ENCODE measurements at regions not wholly inside any gene's neighbourhood (a gene's known extent, or its start where the extent isn't known, plus 50 kb on each side); places are given as distances from the start of the nearest gene placed in this dataset.

GRCh38 chr2:212926940-212927339 is 224.5 kb downstream of the IKZF2 start:
- Mint-ChIP-seq H3K27me3 (no peaks in the 10 kb centered on the region), H3K4me3 (no peak overlapping the region), H3K4me1 (ENCODE audit: low read depth in 2 of 2) (peaks cover 0 to 4% of the 10 kb centered on the region in 2 donors), H3K27ac (no peak overlapping the region), H3K9me3 (peaks cover 0 to 3% of the 10 kb centered on the region in 2 donors), H3K36me3 (ENCODE audit: insufficient read depth) (no peaks in the 10 kb centered on the region)
- DNase-seq (no peak), ATAC-seq (replicated peaks) (no peak)

GRCh38 chr2:212923393-212923792 is 228.0 kb downstream of the IKZF2 start:
- H3K4me1 Mint-ChIP-seq (ENCODE audit: low read depth in 2 of 2): peaks cover 0 to 4% of the 10 kb centered on the region in 2 donors
- H3K36me3 Mint-ChIP-seq (ENCODE audit: insufficient read depth): no peaks in the 10 kb centered on the region
- H3K4me3 Mint-ChIP-seq: no peak overlapping the region
- H3K27me3 Mint-ChIP-seq: no peaks in the 10 kb centered on the region
- no peak for ATAC-seq (replicated peaks)
- no peak overlapping the region for H3K27ac Mint-ChIP-seq
- no peak for DNase-seq
- peaks cover 0 to 3% of the 10 kb centered on the region in 2 donors for H3K9me3 Mint-ChIP-seq

- no peaks in the 10 kb centered on the region for H3K36me3 Mint-ChIP-seq (ENCODE audit: insufficient read depth)
- H3K4me3 Mint-ChIP-seq: no peak overlapping the region
- no peak for ATAC-seq (replicated peaks)
- no peaks in the 10 kb centered on the region for H3K27me3 Mint-ChIP-seq
- H3K4me1 Mint-ChIP-seq (ENCODE audit: low read depth in 2 of 2): peaks cover 0 to 4% of the 10 kb centered on the region in 2 donors
- H3K9me3 Mint-ChIP-seq: peaks cover 0 to 3% of the 10 kb centered on the region in 2 donors
- no peak for DNase-seq
- no peak overlapping the region for H3K27ac Mint-ChIP-seq
These were observed 228.7 kb downstream of the IKZF2 start for GRCh38 chr2:212922701-212923100.

GRCh38 chr2:212921711-212922110 is 229.7 kb downstream of the IKZF2 start:
- H3K4me1 Mint-ChIP-seq (ENCODE audit: low read depth in 2 of 2): peaks cover 0 to 4% of the 10 kb centered on the region in 2 donors

GRCh38 chr2:212921061-212921460 is 230.4 kb downstream of the IKZF2 start:
- DNase-seq: no peak
- ATAC-seq (replicated peaks): no peak
- Mint-ChIP-seq H3K4me3 (no peak overlapping the region), H3K36me3 (ENCODE audit: insufficient read depth) (no peaks in the 10 kb centered on the region), H3K4me1 (ENCODE audit: low read depth in 2 of 2) (peaks cover 0 to under 1% of the 10 kb centered on the region in 2 donors), H3K27me3 (no peaks in the 10 kb centered on the region), H3K27ac (no peak overlapping the region), H3K9me3 (no peaks in the 10 kb centered on the region)

More at GRCh38 chr2:212921711-212922110, 229.7 kb downstream of the IKZF2 start:
- H3K9me3 Mint-ChIP-seq: peaks cover 0 to 3% of the 10 kb centered on the region in 2 donors
- H3K27me3 Mint-ChIP-seq: no peaks in the 10 kb centered on the region
- no peak overlapping the region for H3K27ac Mint-ChIP-seq
- no peak for ATAC-seq (replicated peaks)
- no peaks in the 10 kb centered on the region for H3K36me3 Mint-ChIP-seq (ENCODE audit: insufficient read depth)
- no peak overlapping the region for H3K4me3 Mint-ChIP-seq
- no peak for DNase-seq

- H3K36me3 Mint-ChIP-seq (ENCODE audit: insufficient read depth): no peaks in the 10 kb centered on the region
- no peak overlapping the region for H3K27ac Mint-ChIP-seq
These were observed 232.2 kb downstream of the IKZF2 start for GRCh38 chr2:212919238-212919637.

GRCh38 chr2:212918336-212918735 is 233.1 kb downstream of the IKZF2 start:
- H3K4me3 Mint-ChIP-seq: no peak overlapping the region
- H3K27ac Mint-ChIP-seq: no peak overlapping the region
- no peaks in the 10 kb centered on the region for H3K27me3 Mint-ChIP-seq
- DNase-seq (no peak), ATAC-seq (replicated peaks) (no peak)
- H3K36me3 Mint-ChIP-seq (ENCODE audit: insufficient read depth): no peaks in the 10 kb centered on the region
- peaks cover 0 to 2% of the 10 kb centered on the region in 2 donors for H3K9me3 Mint-ChIP-seq
- no peaks in the 10 kb centered on the region for H3K4me1 Mint-ChIP-seq (ENCODE audit: low read depth in 2 of 2)

More at GRCh38 chr2:212919238-212919637, 232.2 kb downstream of the IKZF2 start:
- Mint-ChIP-seq H3K27me3 (no peaks in the 10 kb centered on the region), H3K9me3 (peaks cover 0 to 2% of the 10 kb centered on the region in 2 donors), H3K4me3 (no peak overlapping the region), H3K4me1 (ENCODE audit: low read depth in 2 of 2) (no peaks in the 10 kb centered on the region)
- ATAC-seq (replicated peaks) (no peak), DNase-seq (no peak)

- H3K27ac Mint-ChIP-seq: no peak overlapping the region
- no peak for ATAC-seq (replicated peaks)
- no peaks in the 10 kb centered on the region for H3K36me3 Mint-ChIP-seq (ENCODE audit: insufficient read depth)
- peaks cover 0 to 2% of the 10 kb centered on the region in 2 donors for H3K9me3 Mint-ChIP-seq
- no peaks in the 10 kb centered on the region for H3K27me3 Mint-ChIP-seq
- no peak for DNase-seq
- no peak overlapping the region for H3K4me3 Mint-ChIP-seq
- H3K4me1 Mint-ChIP-seq (ENCODE audit: low read depth in 2 of 2): peaks cover 7 to 9% of the 10 kb centered on the region in 2 donors
These were observed 236.2 kb downstream of the IKZF2 start for GRCh38 chr2:212915121-212915782.

- H3K4me3 Mint-ChIP-seq: no peak overlapping the region
These were observed 237.0 kb downstream of the IKZF2 start for GRCh38 chr2:212914392-212914791.

GRCh38 chr2:212913640-212914306 is 237.6 kb downstream of the IKZF2 start:
- H3K4me3 Mint-ChIP-seq: no peak overlapping the region
- H3K27me3 Mint-ChIP-seq: no peaks in the 10 kb centered on the region
- DNase-seq (no peak), ATAC-seq (replicated peaks) (no peak)
- H3K36me3 Mint-ChIP-seq (ENCODE audit: insufficient read depth): no peaks in the 10 kb centered on the region
- peaks cover 0 to 2% of the 10 kb centered on the region in 2 donors for H3K9me3 Mint-ChIP-seq
- peaks cover 7 to 9% of the 10 kb centered on the region in 2 donors for H3K4me1 Mint-ChIP-seq (ENCODE audit: low read depth in 2 of 2)
- no peak overlapping the region for H3K27ac Mint-ChIP-seq

More at GRCh38 chr2:212914392-212914791, 237.0 kb downstream of the IKZF2 start:
- no peaks in the 10 kb centered on the region for H3K36me3 Mint-ChIP-seq (ENCODE audit: insufficient read depth)
- peaks cover 0 to 2% of the 10 kb centered on the region in 2 donors for H3K9me3 Mint-ChIP-seq
- H3K27ac Mint-ChIP-seq: no peak overlapping the region
- H3K27me3 Mint-ChIP-seq: no peaks in the 10 kb centered on the region
- DNase-seq: no peak
- peaks cover 7 to 9% of the 10 kb centered on the region in 2 donors for H3K4me1 Mint-ChIP-seq (ENCODE audit: low read depth in 2 of 2)
- no peak for ATAC-seq (replicated peaks)

- no peak overlapping the region for H3K4me3 Mint-ChIP-seq
- no peaks in the 10 kb centered on the region for H3K27me3 Mint-ChIP-seq
- DNase-seq (no peak), ATAC-seq (replicated peaks) (no peak)
- H3K4me1 Mint-ChIP-seq (ENCODE audit: low read depth in 2 of 2): peaks cover 7 to 9% of the 10 kb centered on the region in 2 donors
- H3K9me3 Mint-ChIP-seq: peaks cover 0 to 2% of the 10 kb centered on the region in 2 donors
- peak overlapping the region in 1 of 2 donors; percentile 36 for H3K27ac Mint-ChIP-seq
- H3K36me3 Mint-ChIP-seq (ENCODE audit: insufficient read depth): no peaks in the 10 kb centered on the region
These were observed 238.8 kb downstream of the IKZF2 start for GRCh38 chr2:212912445-212913103.

GRCh38 chr2:212911011-212911410 is 240.4 kb downstream of the IKZF2 start:
- ATAC-seq (replicated peaks): peak; percentile 75
- peak overlapping the region in 1 of 2 donors; percentile 41 for H3K4me3 Mint-ChIP-seq
- no peak for DNase-seq

GRCh38 chr2:212908682-212909435 is 242.6 kb downstream of the IKZF2 start:
- Mint-ChIP-seq H3K4me1 (ENCODE audit: low read depth in 2 of 2) (peaks cover 7 to 9% of the 10 kb centered on the region in 2 donors), H3K27ac (no peak overlapping the region)

More at GRCh38 chr2:212911011-212911410, 240.4 kb downstream of the IKZF2 start:
- Mint-ChIP-seq H3K27ac (peak overlapping the region; percentile 59 to 73), H3K9me3 (peaks cover 0 to 2% of the 10 kb centered on the region in 2 donors), H3K4me1 (ENCODE audit: low read depth in 2 of 2) (peaks cover 7 to 9% of the 10 kb centered on the region in 2 donors), H3K36me3 (ENCODE audit: insufficient read depth) (peaks cover 2% of the 10 kb centered on the region), H3K27me3 (no peaks in the 10 kb centered on the region)

More at GRCh38 chr2:212908682-212909435, 242.6 kb downstream of the IKZF2 start:
- DNase-seq (no peak), ATAC-seq (replicated peaks) (no peak)
- H3K27me3 Mint-ChIP-seq: no peaks in the 10 kb centered on the region
- H3K9me3 Mint-ChIP-seq: peaks cover 0 to 7% of the 10 kb centered on the region in 2 donors
- H3K36me3 Mint-ChIP-seq (ENCODE audit: insufficient read depth): peaks cover 2% of the 10 kb centered on the region
- no peak overlapping the region for H3K4me3 Mint-ChIP-seq

All from effector memory CD8-positive, alpha-beta T cell (primary cell).